Caco-2 (cell line): ENCODE measurements at regions not wholly inside any gene's neighbourhood (a gene's known extent, or its start where the extent isn't known, plus 50 kb on each side); places are given as distances from the start of the nearest gene placed in this dataset.

ENCODE experiments used
- BruUV-seq: library from RNA; stranded (reverse); fragments of 400-500 nt; replicated peaks from 2 replicates; lab custom pipeline; 2021; lab: Mats Ljungman, UMichigan
- CTCF ChIA-PET: fragments of 300-600 bp; sonication (Branson Sonifier 250); formaldehyde crosslinking; loops from one replicate; lab custom pipeline; 2022; ENCODE audit warnings: antibody characterized with exemption; lab: Charles Lee
- POLR2A ChIA-PET: fragments of 300-600 bp; sonication (Branson Sonifier 250); formaldehyde crosslinking; loops from one replicate; lab custom pipeline; 2022; ENCODE audit warnings: antibody characterized with exemption; lab: Charles Lee
- DNase-seq, 2 experiments: peaks; one replicate each; pipeline versions ENCODE4 v3.0.0 to v3.0.0-alpha.2; 2020 to 2022
- H3K27me3 ChIP-seq: replicated peaks from 2 replicates; pipeline ENCODE4 v1.6.0; 2011; ENCODE audit warnings: low read length; ENCODE audit not compliant: control insufficient read depth, insufficient read depth
- H3K36me3 ChIP-seq: 2 replicates; pipeline ENCODE4 v1.5.1; 2011; ENCODE audit warnings: low read length; ENCODE audit not compliant: control insufficient read depth, insufficient read depth
- H3K4me1 ChIP-seq: fragments of 250-450 bp; sonication (Bioruptor Pico); 2 replicates; pipeline ENCODE4 v1.5.1; 2020; ENCODE audit warnings: mild to moderate bottlenecking
- H3K4me3 ChIP-seq: 2 replicates; pipeline ENCODE4 v1.5.1; 2011; ENCODE audit warnings: low read depth, mild to moderate bottlenecking, control low read depth, low read length
- H3K9me3 ChIP-seq: fragments of 250-450 bp; sonication (Bioruptor Pico); 2 replicates; pipeline ENCODE4 v1.5.1; 2020; ENCODE audit warnings: mild to moderate bottlenecking, moderate library complexity
- H3K27ac Mint-ChIP-seq: one replicate; pipeline ENCODE4 v1.8.0; 2022; ENCODE audit warnings: mixed read lengths; ENCODE audit not compliant: unreplicated experiment
- H3K27me3 Mint-ChIP-seq: one replicate; pipeline ENCODE4 v1.8.0; 2022; ENCODE audit warnings: mixed read lengths; ENCODE audit not compliant: insufficient read depth, unreplicated experiment
- H3K36me3 Mint-ChIP-seq: one replicate; pipeline ENCODE4 v1.8.0; 2022; ENCODE audit warnings: mild to moderate bottlenecking, mixed read lengths; ENCODE audit not compliant: insufficient read depth, unreplicated experiment
- H3K4me1 Mint-ChIP-seq: one replicate; pipeline ENCODE4 v1.8.0; 2022; ENCODE audit warnings: low read depth, mixed read lengths; ENCODE audit not compliant: unreplicated experiment
- H3K4me3 Mint-ChIP-seq: one replicate; pipeline ENCODE4 v1.8.0; 2022; ENCODE audit warnings: mild to moderate bottlenecking, moderate library complexity, mixed read lengths; ENCODE audit not compliant: unreplicated experiment
- H3K9me3 Mint-ChIP-seq: one replicate; pipeline ENCODE4 v1.8.0; 2022; ENCODE audit warnings: mixed read lengths; ENCODE audit not compliant: unreplicated experiment
- intact Hi-C: fragments of 100-400 bp; cut with micrococcal nuclease; formaldehyde crosslinking; loops from one replicate; pipeline ENCODE4 v1.10.0; 2022; ENCODE audit not compliant: unreplicated experiment
- TF ChIP-seq, protein P1 (sequence below), 2 experiments: fragments of 200-600 bp in 1 of 2; IDR thresholded peaks; 1 replicate in 1 of 2; 2 replicates in 1 of 2; pipeline versions ENCODE4 v1.5.1 to v1.8.0; 2011 to 2022; ENCODE audit warnings: antibody characterized with exemption in 1 of 2, control low read depth in 1 of 2, inconsistent platforms in 1 of 2, low read depth in 1 of 2, low read length in 1 of 2, mild to moderate bottlenecking in 1 of 2, moderate library complexity in 1 of 2; ENCODE audit not compliant: insufficient read depth in 1 of 2, severe bottlenecking in 1 of 2, unreplicated experiment in 1 of 2

DNA sequence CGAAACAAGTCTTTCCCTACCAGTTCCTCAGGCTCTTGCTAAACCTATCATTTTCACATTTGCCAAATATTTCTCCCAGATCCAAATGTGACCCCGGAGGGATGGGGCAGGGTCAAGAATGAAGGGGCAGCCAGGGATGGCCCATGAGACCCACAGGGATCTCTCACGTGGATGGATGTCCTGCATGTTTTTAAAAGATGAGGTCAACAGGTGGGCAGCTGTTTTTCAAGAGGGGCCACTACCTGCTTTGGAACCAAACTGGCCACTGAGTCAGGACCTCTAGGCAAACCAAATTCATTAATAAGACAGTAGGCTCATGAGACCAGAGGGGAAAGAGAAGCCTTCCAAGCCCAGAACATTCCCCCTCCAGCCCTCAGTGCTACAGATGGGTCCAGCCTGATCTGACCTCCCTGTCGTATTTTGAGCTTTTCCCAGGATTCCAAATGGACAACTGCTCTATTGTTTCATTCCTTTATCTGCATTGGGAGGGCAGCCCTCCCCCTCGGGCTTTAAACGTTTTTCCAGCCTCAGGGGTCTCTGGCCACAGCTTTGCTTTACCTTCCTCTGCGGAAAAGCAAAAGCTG, 252.5 kb upstream of the IRF2BP2 start:
- Mint-ChIP-seq H3K4me3 (no peak overlapping the region), H3K27ac (peak overlapping the region; percentile 13), H3K27me3 (no peaks in the 10 kb centered on the region), H3K36me3 (no peaks in the 10 kb centered on the region), H3K4me1 (peaks cover 31% of the 10 kb centered on the region), H3K9me3 (no peaks in the 10 kb centered on the region)
- H3K36me3 ChIP-seq = no peaks in the 10 kb centered on the region
- POLR2A ChIA-PET = no interaction called here
- BruUV-seq = no TSS peak
- CTCF ChIA-PET = interaction anchor here (0.6 to 0.8 kb wide), 2 partner anchors 28 to 81 kb away, joined by 3 to 5 read pairs; no protein-coding TSS in a partner anchor
- no peaks in the 10 kb centered on the region for H3K9me3 ChIP-seq
- no peak for DNase-seq
- intact Hi-C loops = no loop called here
- TF ChIP-seq, protein P1, sequence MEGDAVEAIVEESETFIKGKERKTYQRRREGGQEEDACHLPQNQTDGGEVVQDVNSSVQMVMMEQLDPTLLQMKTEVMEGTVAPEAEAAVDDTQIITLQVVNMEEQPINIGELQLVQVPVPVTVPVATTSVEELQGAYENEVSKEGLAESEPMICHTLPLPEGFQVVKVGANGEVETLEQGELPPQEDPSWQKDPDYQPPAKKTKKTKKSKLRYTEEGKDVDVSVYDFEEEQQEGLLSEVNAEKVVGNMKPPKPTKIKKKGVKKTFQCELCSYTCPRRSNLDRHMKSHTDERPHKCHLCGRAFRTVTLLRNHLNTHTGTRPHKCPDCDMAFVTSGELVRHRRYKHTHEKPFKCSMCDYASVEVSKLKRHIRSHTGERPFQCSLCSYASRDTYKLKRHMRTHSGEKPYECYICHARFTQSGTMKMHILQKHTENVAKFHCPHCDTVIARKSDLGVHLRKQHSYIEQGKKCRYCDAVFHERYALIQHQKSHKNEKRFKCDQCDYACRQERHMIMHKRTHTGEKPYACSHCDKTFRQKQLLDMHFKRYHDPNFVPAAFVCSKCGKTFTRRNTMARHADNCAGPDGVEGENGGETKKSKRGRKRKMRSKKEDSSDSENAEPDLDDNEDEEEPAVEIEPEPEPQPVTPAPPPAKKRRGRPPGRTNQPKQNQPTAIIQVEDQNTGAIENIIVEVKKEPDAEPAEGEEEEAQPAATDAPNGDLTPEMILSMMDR (IDR thresholded peaks at IDR 0.05; ENCODE audit: insufficient read depth in 1 of 2, low read depth in 1 of 2, low read length in 1 of 2, severe bottlenecking in 1 of 2, unreplicated experiment in 1 of 2) = no peak
- peaks cover 28% of the 10 kb centered on the region for H3K4me1 ChIP-seq
- H3K27me3 ChIP-seq = no peaks in the 10 kb centered on the region
- H3K4me3 ChIP-seq = no peak overlapping the region

DNA sequence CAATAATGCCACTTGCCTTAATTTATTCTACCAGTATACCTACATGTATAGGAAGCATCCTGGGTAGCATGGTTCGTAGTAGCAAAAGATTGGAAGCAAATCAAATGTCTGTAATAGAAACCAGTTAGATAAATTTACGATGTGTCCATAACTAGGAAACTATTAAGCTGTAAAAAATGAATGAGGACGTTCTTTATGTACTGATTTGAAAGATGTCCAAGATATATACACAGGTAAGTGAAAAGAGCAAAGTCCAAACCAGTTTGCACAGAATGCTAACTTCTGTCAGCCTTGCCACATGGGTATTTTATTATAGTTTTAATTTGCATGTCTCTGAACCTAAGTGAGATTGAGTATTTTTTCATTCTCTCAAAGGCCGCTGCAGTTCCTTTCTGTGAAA, 251.8 kb upstream of the IRF2BP2 start:
- Mint-ChIP-seq H3K27me3 (no peaks in the 10 kb centered on the region), H3K4me3 (no peak overlapping the region), H3K27ac (no peak overlapping the region), H3K36me3 (no peaks in the 10 kb centered on the region), H3K4me1 (peaks cover 30% of the 10 kb centered on the region), H3K9me3 (no peaks in the 10 kb centered on the region)
- no TSS peak for BruUV-seq
- H3K4me3 ChIP-seq = no peak overlapping the region
- CTCF ChIA-PET = interaction anchor here (0.8 kb wide), 1 partner anchor 80 kb away, joined by 3 read pairs; no protein-coding TSS in a partner anchor
- H3K4me1 ChIP-seq = peaks cover 26% of the 10 kb centered on the region
- H3K9me3 ChIP-seq = no peaks in the 10 kb centered on the region
- H3K36me3 ChIP-seq = no peaks in the 10 kb centered on the region
- intact Hi-C loops = no loop called here
- no peaks in the 10 kb centered on the region for H3K27me3 ChIP-seq
- POLR2A ChIA-PET = no interaction called here
- no peak for DNase-seq
- TF ChIP-seq, protein P1 (IDR thresholded peaks at IDR 0.05; ENCODE audit: insufficient read depth in 1 of 2, low read depth in 1 of 2, low read length in 1 of 2, severe bottlenecking in 1 of 2, unreplicated experiment in 1 of 2) = no peak

DNA sequence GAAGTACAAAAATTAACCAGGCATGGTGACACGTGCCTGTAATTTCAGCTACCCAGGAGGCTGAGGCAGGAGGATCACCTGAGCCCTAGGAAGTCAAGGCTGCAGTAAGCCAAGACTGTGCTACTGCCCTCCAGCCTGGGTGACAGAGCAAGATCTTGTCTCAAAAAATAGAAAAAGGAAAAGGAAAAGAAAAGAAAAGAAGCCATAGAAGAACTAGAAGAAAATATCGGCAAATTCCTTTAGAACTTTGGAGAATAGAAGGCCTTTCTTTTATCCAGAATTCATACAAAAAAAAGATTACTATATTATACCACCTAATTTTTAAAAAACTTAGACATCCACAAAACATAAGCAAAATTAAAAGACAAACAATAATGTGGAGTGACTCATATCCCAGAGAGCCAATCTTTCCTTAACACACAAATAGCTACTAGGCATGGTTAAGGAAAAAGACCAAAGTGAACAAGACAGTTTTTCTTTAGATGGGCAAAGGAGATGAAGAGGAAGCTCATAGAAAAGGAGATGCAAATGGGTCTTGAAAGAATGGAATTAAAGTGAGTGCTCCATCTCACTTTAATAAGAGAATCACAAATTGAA, 251.1 kb upstream of the IRF2BP2 start:
- Histone ChIP-seq H3K27me3 (no peaks in the 10 kb centered on the region), H3K36me3 (no peaks in the 10 kb centered on the region), H3K4me3 (no peak overlapping the region), H3K9me3 (no peaks in the 10 kb centered on the region), H3K4me1 (peaks cover 20% of the 10 kb centered on the region)
- H3K27ac Mint-ChIP-seq = peak overlapping the region; percentile 8
- no TSS peak for BruUV-seq
- ChIA-PET POLR2A (no interaction called here), CTCF (no interaction called here)
- H3K9me3 Mint-ChIP-seq = no peaks in the 10 kb centered on the region
- no peaks in the 10 kb centered on the region for H3K27me3 Mint-ChIP-seq
- H3K36me3 Mint-ChIP-seq = no peaks in the 10 kb centered on the region
- H3K4me1 Mint-ChIP-seq = peaks cover 24% of the 10 kb centered on the region
- no peak for DNase-seq
- no peak overlapping the region for H3K4me3 Mint-ChIP-seq
- intact Hi-C loops = no loop called here
- TF ChIP-seq, protein P1 (IDR thresholded peaks at IDR 0.05; ENCODE audit: insufficient read depth in 1 of 2, low read depth in 1 of 2, low read length in 1 of 2, severe bottlenecking in 1 of 2, unreplicated experiment in 1 of 2) = no peak
